ENCODE measurements at regions not wholly inside any gene's neighbourhood (a gene's known extent, or its start where the extent isn't known, plus 50 kb on each side); places are given as distances from the start of the nearest gene placed in this dataset.

DNA sequence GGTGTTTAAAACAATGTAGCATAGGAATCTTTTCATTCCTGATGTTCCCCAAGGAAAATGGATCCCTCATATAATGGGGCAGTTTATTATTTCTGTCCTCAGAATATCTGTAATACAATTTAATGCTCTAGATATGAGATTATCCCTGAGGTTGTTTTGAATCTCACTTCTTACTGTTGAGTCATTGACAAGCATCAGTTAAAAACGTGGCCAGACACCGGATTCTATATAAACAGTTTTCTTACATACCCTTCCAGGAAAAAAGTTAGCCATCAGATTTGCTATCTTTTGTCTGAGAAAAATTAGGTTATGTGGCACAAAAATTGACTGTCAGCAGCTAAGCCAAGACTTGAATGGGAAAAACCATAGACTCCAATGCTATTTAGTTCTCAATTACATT is 539.8 kb upstream of the CELF2 start:
- no peak for DNase-seq (ENCODE audit: low read depth)

DNA sequence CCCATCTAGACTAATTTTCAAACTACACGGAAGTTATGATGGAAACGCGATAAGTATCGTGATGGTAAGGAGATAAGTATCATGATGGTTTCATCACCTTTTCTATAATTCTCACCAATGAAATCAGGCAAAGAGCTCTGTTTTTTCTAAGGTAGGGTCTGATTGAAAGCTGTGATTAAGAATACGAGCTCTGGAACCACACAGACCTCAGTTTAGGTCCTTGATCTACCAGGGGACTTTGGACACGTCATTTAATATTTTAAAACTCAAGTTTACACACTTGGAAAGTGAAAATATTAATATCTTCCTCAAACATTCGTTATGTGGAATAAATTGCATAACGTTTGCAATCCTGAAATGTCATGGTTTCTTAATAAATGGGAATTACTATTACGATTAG is 538.2 kb upstream of the CELF2 start:
- no peak for DNase-seq (ENCODE audit: low read depth)

DNA sequence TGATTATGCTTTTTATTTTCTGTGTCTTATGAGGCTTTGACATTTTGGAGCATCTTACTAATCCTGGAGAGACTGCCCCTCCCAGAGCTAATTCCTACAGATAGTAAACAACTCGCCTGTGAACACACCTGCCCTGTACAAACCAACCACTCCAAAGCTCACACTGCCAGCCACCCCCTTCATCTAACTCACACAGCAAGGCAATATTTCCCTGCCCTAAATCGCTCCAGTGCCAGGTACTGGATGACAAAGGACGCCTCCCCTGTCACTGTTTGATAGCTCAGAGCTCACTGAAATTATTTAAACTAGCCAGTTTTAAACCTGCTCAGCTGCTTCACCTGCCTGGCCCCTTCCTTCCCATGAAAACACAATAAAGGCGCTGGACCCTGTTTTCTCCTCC is 535.1 kb upstream of the CELF2 start:
- no peak for DNase-seq (ENCODE audit: low read depth)

GRCh38 chr10:10489076-10489475 is 528.6 kb upstream of the CELF2 start:
- no peak for DNase-seq (ENCODE audit: low read depth)

DNA sequence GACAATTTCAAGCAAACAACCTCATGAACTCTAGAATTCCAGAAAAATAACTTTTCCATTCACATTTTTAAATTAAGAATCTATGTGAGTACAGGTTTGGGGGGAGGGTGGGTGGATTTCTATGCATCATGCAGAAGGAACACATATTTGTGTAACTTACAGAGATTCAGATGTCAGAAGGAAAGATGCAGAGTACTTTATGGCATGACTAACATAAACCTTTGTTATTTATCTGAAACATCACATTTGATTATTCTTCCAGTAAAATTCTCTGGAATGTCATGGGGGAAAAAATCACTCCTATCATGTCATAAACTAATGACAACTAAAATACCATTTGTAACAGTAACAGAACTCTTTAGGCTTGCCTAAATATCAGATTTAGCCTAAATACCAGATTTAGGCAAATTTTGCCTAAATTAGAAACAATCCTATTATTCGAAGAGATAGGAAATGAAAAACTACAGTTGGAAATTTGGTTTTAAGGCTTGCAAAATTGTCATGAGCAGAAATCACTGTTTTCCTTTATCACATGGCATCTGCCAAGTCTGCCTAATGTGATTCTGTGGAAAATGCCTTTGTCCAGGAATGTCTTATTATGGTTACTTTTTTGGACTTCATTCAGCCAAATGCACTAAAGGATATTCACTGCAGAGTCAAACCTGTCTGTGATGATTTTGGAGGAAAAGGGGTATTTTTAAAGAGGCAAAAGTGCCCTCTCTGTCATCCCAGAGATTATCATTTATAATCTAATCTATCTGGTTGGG is 527.7 kb upstream of the CELF2 start:
- DNase-seq (ENCODE audit: low read depth) = no peak

GRCh38 chr10:10490581-10490980 is 527.1 kb upstream of the CELF2 start:
- no peak for DNase-seq (ENCODE audit: low read depth)

- DNase-seq (ENCODE audit: low read depth) = no peak
These were observed 525.3 kb upstream of the CELF2 start for GRCh38 chr10:10492420-10492819.

DNA sequence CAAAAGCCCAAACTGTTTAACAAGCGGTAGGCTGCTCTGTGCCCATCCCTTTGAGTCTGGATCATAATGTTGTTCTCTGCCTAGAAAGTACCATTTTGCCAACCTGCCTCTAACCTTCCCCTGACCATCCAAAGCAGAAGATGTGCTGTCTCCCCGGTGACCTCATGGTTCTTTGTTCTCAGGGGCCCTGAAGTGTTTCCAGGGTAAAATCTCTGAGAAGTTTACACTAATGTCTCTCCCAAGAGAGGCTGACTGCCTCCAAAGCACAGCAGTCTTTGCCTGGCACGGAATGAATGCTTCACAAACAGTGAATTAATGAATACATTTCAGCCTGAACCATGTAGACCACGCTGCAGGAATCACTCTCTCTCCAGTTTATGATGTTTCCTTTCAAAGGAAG is 523.8 kb upstream of the CELF2 start:
- no peak for DNase-seq (ENCODE audit: low read depth)

GRCh38 chr10:10497245-10497644 is 520.4 kb upstream of the CELF2 start:
- no peak for DNase-seq (ENCODE audit: low read depth)

DNA sequence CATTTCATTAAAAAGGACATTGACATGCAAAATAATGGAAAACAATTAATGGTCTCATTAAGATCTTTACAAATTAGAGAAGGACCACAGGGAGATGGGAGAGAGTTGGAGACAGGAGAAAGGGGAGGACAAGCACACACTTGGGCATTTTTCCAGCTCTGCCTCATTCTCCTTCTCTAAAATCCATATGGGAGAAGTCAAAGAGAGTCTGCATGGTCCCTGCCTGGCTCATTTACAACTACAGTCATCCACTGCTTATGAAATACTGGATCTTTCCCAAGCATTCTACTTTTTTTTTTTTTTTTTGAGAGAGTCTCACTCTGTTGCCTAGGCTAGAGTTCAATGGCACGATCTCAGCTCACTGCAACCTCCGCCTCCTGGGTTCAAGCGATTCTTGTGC is 518.9 kb upstream of the CELF2 start:
- no peak for DNase-seq (ENCODE audit: low read depth)

GRCh38 chr10:10499839-10500238 is 517.8 kb upstream of the CELF2 start:
- DNase-seq (ENCODE audit: low read depth) = no peak

DNA sequence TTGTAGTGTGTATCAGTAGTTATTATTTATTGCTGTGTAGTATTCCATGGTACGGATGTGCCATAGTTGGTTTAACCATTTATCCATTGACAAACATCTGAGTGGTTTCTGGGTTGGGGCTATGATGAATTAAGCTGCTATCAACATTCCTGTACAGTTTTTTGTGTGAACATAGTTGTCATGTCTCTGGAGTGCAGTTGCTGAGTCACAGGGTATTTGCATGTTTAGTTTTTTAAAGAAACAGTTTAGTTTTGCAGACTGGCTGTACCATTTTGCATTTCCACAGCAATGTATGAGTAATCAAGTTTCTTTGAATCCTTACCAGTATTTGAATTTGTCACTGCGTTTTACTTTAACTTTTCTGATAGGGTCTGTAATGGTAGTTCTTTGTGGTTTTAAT is 516.7 kb upstream of the CELF2 start:
- no peak for DNase-seq (ENCODE audit: low read depth)

DNA sequence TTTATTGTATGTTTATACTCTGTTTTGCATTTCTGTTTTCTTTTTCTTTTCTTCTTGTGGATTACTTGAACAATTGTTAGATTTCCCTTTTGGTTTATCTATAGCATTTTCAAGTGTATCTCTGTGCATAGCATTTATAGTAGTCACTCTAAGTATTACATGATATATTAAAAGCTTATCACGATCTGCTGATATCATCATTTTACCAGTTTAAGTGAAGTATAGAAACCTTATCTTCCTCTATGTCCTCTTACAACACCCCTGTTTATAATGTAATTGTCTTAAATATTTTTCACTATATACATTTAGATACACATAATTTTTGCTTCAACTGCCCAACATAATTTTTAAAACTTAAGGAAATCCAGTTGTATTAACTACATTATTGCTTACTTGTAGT is 513.9 kb upstream of the CELF2 start:
- DNase-seq (ENCODE audit: low read depth) = no peak

DNA sequence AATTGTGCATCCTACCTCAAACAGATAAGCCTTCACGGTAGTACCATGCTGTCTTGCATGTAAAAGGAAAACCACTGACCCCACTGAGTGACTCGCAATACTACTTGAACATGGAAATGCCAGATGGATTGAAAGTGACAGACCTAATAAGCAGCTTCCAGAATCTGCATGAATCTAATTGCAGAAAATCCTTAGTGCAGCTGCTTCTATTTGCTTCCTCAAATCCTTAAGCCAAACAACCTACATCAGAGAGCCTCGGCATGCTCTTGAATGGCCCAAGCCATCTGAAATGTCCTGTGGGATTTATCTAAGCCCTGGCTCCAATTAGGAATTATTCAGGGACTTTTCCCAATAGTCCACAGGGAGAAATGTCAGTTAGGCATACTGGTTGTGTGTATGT is 509.5 kb upstream of the CELF2 start:
- DNase-seq (ENCODE audit: low read depth) = no peak

DNA sequence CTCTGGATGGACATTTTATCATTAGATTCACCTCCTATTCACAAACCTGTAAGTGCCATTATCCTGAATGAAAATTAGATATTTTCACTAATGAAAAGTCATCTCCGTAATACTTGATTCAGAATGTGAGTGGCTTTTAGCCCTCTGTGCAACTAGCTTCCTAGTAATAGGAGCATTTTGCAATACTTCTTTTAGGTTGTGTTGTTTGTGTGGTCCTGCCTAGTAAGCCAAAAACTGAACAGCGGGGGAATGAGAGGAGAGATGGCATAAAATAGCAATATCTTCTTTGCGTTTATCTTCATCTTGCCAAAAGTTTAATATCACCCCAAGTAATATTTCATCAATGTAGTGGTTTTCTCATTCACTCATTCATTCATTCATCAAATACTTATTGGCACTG is 507.5 kb upstream of the CELF2 start:
- DNase-seq (ENCODE audit: low read depth) = no peak

DNA sequence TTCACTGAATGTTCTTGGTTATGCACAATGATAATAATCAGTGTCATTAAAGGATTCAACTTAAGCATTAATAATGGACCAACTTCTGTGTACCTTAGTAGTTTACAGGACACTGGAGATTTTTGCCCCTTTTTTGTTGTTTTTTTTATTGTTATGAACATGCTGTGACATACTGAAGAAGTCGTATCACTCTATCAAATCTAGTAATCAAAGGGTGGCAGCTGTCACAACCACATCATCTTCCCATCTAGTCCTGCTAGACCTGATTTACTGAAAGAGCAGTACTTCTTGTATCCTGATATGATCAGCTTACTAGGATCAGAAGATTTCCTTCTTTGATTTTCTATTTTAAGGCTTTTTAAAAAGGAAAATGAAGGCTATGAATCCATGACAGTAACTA is 504.6 kb upstream of the CELF2 start:
- no peak for DNase-seq (ENCODE audit: low read depth)

DNA sequence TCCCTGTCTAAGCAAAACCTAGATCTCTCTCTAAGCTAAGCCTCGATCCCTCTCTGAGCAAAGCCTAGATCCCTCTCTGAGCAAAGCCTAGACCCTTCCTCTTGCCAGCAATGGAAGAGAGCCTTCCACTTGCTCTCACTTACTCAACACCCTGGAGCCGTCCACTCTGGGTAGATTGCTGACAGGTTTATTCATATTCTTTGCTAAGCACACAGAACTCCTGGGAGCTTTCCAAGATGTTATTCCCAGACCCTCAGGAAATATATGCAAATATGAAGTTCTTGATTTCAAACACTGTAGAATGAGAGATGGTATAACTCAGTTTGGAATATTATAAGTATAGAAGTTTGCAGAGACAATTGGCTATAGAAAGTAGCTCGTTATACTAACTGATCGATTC is 503.8 kb upstream of the CELF2 start:
- no peak for DNase-seq (ENCODE audit: low read depth)

DNA sequence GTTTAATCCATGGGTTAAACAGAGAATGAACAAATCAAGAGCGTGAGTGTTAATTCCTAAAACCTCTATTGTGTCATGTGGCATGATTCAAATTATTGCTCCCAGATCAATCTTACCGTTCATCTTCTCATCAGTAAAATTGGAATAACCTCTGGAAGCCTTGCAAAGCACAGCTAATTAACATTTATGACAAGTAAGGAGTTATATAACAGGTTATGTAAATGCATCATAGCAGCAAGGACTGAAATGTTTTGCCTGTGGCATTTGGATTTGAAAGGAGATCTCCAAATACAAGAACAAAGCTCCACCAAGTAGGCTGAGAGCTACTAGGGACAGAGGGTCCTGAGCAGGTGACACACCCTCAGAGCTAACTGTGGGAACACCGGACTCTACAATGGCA is 502.9 kb upstream of the CELF2 start:
- DNase-seq (ENCODE audit: low read depth) = no peak

DNA sequence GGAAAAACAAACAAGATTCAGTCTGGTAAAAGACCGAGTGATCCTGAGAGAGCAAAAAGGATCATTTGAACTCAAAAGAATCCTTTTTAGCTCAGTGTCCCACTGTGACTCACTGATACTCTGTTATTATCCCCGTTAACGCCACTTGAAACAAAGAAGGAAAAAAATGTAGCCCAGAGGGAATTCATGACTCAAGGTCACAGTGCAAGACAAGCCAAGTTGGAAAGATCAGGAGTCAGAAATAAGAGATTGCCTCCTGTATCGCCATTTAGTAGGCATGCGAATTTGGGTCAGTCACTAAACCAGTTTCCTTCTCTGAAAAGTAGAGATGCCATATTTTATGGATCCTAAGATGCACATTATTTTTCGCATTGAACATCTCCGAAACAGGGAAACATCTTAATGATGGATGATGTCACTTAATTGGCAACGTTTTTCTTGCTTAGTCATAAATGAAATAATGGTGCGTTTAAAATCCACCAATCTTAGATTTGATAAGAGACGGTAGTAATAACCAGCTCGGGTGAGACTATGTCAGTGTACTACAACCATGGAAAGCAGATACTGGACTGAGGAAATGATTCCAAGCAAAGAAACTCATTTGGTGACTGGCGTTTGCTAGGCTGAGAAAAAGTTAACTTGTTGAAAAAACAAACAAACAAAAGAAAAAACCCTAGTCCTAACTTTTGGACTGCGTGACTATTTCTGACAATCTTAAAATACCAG is 502.0 kb upstream of the CELF2 start:
- no peak for DNase-seq (ENCODE audit: low read depth)

GRCh38 chr10:10516346-10517130 is 501.1 kb upstream of the CELF2 start:
- DNase-seq (ENCODE audit: low read depth) = no peak

DNA sequence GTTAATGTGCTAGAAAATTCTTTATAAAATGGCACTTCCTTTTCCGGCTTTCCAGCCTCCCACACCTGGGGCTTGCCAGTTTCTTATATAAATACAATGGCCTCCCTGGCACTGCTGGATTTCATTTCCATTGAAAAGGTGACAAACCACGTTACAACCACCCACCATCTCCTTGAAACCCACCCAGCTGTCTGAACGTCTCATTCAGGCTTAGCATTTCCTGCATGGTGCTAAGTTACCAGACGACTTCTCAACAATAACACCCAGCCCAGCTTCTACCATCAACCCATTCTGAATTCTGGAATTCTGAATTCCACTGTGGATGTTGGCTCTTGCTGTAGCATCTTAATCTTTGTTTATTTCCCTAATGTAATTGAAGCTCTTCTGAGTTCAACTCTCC is 499.8 kb upstream of the CELF2 start:
- DNase-seq (ENCODE audit: low read depth) = no peak

- DNase-seq (ENCODE audit: low read depth) = no peak
These were observed 498.0 kb upstream of the CELF2 start for GRCh38 chr10:10519674-10520073.

Data from activated T-cell treated with anti-CD3 and anti-CD28 coated beads for 48 hours (primary cell).